ENCODE measurements at regions not wholly inside any gene's neighbourhood (a gene's known extent, or its start where the extent isn't known, plus 50 kb on each side); places are given as distances from the start of the nearest gene placed in this dataset.

- DNase-seq (ENCODE audit: low read depth) = no peak
Observed at GRCh38 chr18:57991552-57991951, 52.5 kb upstream of the NEDD4L start.

GRCh38 chr18:57989536-57989935 is 54.5 kb upstream of the NEDD4L start:
- no peak for DNase-seq (ENCODE audit: low read depth)

GRCh38 chr18:57984490-57985115 is 59.4 kb upstream of the NEDD4L start:
- no peak for DNase-seq (ENCODE audit: low read depth)

DNA sequence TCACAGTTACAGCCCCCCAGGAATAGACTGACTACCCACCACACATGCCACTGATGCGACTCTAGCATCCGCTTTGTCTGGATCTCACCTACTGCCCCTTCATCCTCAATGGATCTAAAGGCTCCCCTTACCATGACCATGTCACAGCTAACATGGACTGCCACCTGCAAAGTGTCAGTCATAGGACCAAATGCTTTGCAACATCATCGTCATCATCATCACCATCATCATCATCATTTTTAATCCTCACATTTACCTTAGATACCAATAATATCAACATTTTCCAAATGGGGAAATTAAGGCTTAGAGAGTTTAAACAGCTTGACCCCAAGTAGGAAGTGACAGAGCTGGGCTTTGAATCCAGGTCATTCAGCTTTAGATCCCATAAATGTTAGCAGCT is 60.1 kb upstream of the NEDD4L start:
- DNase-seq (ENCODE audit: low read depth) = no peak

GRCh38 chr18:57983472-57983871 is 60.6 kb upstream of the NEDD4L start:
- DNase-seq (ENCODE audit: low read depth) = no peak

GRCh38 chr18:57982372-57983021 is 61.5 kb upstream of the NEDD4L start:
- no peak for DNase-seq (ENCODE audit: low read depth)

DNA sequence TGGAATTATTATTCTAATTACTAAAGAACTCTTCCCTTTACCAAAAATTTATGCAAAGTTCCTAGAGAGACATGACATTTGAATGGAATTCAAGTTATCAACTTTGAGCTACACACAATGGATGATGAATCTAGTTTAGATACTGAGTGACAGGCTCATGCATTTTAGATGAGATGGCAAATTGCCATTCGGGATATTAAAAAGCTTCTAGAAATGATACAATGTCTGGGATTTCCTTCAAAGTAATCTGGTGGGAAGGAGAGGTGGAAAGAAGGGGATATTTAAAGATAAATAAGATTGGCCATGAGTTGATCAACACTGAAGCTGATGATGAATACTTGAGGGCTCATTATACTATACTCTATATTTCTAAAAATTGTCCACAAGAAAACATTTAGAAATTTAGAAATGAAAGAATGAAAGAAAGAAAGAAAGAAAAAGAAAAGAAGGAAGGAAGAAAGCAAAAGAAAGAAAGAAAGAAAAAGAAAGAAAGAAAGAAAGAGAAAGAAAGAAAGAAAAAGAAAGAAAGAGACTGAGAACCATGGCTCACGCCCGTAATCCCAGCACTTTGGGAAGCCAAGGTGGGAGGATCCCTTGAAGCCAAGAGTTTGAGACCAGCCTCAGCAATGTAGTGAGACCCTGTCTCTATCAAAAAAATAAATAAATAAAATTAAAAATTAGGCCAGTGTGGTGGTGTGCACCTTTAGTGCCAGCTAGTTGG is 62.6 kb upstream of the NEDD4L start:
- no peak for DNase-seq (ENCODE audit: low read depth)

DNA sequence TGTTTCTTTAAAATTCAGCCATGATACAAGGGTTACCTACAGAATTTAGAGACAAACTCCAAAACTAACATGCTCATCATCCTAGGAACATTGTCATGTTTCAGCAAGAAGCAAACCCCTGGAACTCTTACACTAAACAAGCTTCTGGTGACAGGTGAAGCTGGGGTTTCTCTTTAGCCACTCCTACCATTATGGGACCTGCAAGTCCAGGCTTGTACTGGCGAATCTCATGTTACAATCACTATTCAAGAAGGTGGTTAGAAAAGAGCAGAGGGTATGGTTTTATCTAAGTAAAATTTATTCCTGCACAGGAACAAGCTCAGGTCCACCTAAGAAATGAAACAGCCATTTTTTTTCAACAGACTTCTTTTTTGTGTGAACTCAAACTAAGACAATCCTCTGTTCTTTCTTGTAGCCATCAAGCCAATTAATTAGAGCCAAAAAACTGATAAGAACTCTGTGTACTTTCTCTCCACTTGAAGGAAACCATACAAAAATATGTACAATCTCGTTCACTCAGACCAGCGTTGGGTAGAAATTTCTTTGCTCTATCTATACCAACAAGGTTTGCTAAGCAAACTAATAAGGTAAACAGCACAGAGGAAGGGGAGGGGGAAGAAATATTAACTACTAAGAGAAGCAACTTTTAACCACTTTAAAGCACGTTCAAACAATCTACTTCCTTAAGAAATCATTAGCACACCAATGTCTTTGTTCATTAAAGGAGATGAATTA is 63.3 kb upstream of the NEDD4L start:
- DNase-seq (ENCODE audit: low read depth) = no peak

GRCh38 chr18:57976230-57976773 is 67.7 kb upstream of the NEDD4L start:
- no peak for DNase-seq (ENCODE audit: low read depth)

GRCh38 chr18:57975805-57976204 is 68.2 kb upstream of the NEDD4L start:
- no peak for DNase-seq (ENCODE audit: low read depth)

- no peak for DNase-seq (ENCODE audit: low read depth)
Observed at GRCh38 chr18:57974585-57975265, 69.3 kb upstream of the NEDD4L start.

- DNase-seq (ENCODE audit: low read depth) = no peak
Observed at GRCh38 chr18:57973889-57974288, 70.1 kb upstream of the NEDD4L start.

DNA sequence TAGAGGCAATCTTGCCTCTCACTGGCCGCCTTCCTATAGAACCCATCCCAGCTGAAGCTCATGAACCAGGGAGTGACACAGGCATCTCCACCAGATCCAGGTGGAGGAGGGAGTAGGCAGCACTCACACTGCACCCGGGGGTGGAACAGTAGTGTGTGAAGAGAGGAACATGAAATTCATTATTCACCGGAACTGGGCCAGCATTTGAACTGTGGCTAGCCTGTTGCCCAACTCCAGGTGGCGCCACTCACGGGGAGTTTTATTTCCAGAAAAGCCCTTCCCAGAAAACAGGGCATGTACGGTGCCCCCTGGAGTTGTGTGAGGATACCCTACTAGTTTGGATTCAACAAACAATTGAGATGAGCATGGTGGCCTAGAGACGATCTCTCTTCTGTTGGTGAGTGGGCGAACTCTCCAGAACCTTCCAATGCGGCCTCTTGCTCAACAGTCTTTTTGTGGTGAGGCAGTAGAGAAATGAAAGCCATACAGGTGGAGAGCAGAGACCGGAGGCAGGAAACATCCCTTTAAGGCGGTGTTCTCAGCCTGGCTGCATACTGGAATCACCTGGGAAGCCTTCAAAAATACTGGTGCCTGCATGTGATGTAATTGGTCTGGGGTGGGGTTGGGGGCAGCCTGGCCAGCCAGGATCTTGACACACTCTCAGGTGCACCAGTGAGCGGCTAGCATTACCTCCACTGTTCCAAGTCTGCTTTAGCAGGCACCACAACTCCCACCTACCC is 73.5 kb upstream of the NEDD4L start:
- no peak for DNase-seq (ENCODE audit: low read depth)

- no peak for DNase-seq (ENCODE audit: low read depth)
Observed at GRCh38 chr18:57969824-57970223, 74.2 kb upstream of the NEDD4L start.

DNA sequence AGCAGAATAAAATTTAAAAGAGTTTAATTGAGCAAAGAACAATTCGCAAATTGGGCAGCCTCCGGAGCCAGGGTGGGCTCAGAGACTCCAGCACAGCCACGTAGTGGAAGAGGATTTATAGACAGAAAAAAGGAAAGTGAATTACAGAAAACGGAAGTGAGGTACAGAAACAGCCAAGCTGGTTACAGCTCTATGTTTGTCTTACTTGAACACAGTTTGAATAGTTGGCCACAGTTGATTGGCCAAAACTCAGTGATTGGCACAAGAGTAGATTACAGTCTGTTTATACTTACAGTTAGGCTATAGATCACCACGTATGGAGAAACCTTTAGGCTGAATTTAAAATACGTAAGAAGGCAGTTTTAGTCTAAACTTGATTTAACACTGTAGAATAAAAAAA is 78.8 kb upstream of the NEDD4L start:
- no peak for DNase-seq (ENCODE audit: low read depth)

DNA sequence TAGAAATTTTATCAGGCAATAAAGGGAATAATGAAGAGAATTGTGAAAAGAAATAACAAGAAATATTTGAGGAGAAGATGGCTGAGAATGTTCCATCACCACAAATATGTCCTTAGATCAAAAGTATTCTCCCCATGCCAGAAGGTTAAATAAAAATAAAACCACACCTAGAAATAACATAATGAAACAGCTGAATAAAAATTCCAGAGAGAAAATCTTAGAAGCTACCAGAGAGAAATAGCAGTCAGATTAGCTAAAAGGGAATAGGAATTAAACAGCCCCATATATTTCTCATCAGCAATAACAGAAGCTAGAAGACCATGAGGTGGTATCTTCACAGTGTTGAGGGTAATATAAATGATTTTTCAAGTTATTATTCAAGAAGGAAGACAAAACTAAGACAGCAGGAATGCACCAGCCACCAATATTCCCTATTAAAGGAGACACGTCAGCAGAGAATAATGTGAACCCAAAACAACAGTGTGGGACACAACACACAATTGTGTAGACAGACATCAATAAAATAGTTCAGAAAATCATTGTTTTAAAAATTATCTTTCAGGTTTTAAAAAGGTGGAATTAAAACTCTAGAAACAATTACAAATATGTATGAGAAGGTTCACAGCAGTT is 82.0 kb upstream of the NEDD4L start:
- DNase-seq (ENCODE audit: low read depth) = no peak

DNA sequence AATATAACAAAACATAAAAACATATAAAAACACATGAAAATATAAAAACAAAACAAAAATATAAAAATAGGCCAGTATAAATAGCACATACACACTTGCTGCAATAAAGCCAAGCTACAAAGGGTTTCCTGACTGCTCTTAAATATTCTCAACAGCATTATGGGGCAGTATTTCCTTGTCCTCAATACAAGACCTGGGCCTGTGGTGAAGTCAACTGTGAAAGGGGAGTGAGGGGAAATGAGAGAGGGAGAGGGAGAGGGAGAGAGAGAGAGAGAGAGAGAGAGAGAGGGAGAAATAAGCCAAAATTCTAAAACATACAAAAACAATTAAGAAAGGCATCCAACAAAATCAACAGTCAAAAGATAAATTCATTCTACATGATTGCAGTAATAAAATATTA is 82.6 kb upstream of the NEDD4L start:
- no peak for DNase-seq (ENCODE audit: low read depth)

DNA sequence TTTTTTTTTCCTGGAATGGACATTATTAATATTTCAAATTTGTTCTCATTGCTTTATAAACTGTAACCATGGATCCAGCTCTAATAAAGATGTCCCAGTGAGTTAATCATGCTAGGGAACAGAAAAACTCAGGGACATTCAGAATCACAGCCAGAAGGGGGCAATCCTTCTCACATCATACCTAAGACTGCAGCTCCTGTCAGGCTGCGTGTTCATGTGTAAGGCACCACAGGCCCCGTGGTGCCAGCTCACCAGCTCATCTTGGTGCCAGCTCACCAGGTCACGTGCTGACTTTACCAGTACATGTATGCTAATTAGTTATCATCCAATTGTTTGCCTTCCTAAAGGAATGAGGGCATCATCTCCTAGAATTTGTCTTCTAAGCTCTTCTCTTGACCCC is 84.7 kb upstream of the NEDD4L start:
- no peak for DNase-seq (ENCODE audit: low read depth)

GRCh38 chr18:57957210-57957609 is 86.8 kb upstream of the NEDD4L start:
- DNase-seq (ENCODE audit: low read depth) = no peak

DNA sequence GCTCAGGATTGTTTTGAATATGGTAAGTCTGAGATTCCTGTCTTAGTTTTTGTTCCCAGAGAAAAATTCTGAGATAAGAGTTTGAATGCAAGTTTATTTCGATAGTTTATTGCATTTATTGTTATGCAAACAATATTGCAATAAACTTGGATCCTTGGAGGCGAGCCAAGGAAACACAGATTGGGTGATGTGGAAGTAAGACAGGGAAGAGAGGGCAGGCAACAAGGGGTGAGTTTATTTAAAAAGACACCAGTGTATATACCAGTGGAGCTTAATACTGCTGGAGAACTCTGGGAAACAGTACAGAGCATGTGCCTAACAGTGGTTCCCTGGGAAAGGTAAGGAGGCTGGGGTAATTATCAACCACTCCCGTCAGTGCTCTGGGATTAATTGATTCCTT is 87.5 kb upstream of the NEDD4L start:
- no peak for DNase-seq (ENCODE audit: low read depth)

GRCh38 chr18:57954935-57955334 is 89.1 kb upstream of the NEDD4L start:
- DNase-seq (ENCODE audit: low read depth) = no peak

All from stimulated activated CD8-positive, alpha-beta memory T cell treated with anti-CD3 and anti-CD28 coated beads, Interleukin-7, amount 100 ng/mL, for 24 hours (primary cell).